ENCODE measurements at regions not wholly inside any gene's neighbourhood (a gene's known extent, or its start where the extent isn't known, plus 50 kb on each side); places are given as distances from the start of the nearest gene placed in this dataset.

GRCh38 chr2:468648-469336 lies 180.9 kb upstream of the ALKAL2 start:
- TF ChIP-seq POLR2A (IDR thresholded peaks at IDR 0.05) (no peak), CTCF (IDR thresholded peaks at IDR 0.05) (no peak)
